HepG2 (cell line): ENCODE measurements at regions not wholly inside any gene's neighbourhood (a gene's known extent, or its start where the extent isn't known, plus 50 kb on each side); places are given as distances from the start of the nearest gene placed in this dataset.

Experiments used
- ATAC-seq: fragments of 200-7000 bp; cut with Tn5 transposase; 3 replicates; pipeline ENCODE4 v1.9.1; 2020; ENCODE audit warnings: mild to moderate bottlenecking, moderate library complexity
- BruUV-seq: library from RNA; stranded (reverse); fragments of 400-500 nt; replicated peaks from 2 replicates; lab custom pipeline; 2021; lab: Mats Ljungman, UMichigan
- CTCF ChIA-PET: fragments of 300-600 bp; formaldehyde crosslinking; extraction: SDS; loops from one replicate; lab custom pipeline; 2021; ENCODE audit warnings: low total read pairs, inconsistent platforms, low intra/inter-chr PET ratio; lab: Yijun Ruan, JAX
- POLR2A ChIA-PET: fragments of 350-600 bp; sonication (Branson Sonifier 250); formaldehyde crosslinking; loops from one replicate; lab custom pipeline; 2020; ENCODE audit warnings: antibody characterized with exemption, inconsistent platforms; lab: Yijun Ruan, JAX
- DNase-seq: peaks from one replicate; pipeline ENCODE4 v3.0.0-alpha.2; 2015; ENCODE audit warnings: low spot score
- FAIRE-seq: peaks from 3 replicates; lab custom pipeline; 2011; peaks lifted over from hg19 to GRCh38; lab: Jason Lieb, UNC
- H2AFZ ChIP-seq: one replicate; pipeline ENCODE4 v1.6.1; 2011; ENCODE audit warnings: low read length, inconsistent platforms
- H3K27ac ChIP-seq: fragments of 300-600 bp; 3 replicates; pipeline ENCODE4 v1.8.0; 2011; ENCODE audit warnings: mixed run types, mild to moderate bottlenecking, mixed read lengths, low read length, inconsistent platforms; ENCODE audit not compliant: insufficient read depth; ENCODE audit errors: extremely low read length
- H3K27me3 ChIP-seq, 2 experiments: fragments of 200-600 bp in 1 of 2; 2 replicates in 1 of 2; 3 replicates in 1 of 2; pipeline versions ENCODE4 v1.6.0 to v1.8.0; 2011; ENCODE audit warnings: low read length in 2 of 2, mild to moderate bottlenecking in 2 of 2, moderate library complexity in 2 of 2, inconsistent platforms in 1 of 2; ENCODE audit not compliant: insufficient read depth in 2 of 2, control insufficient read depth in 1 of 2
- H3K36me3 ChIP-seq, 2 experiments: fragments of 200-600 bp in 1 of 2; replicated peaks in 1 of 2; 2 replicates in 1 of 2; 3 replicates in 1 of 2; pipeline versions ENCODE4 v1.5.1 to v1.8.0; 2011; ENCODE audit warnings: low read length in 2 of 2, inconsistent platforms in 1 of 2; ENCODE audit not compliant: insufficient read depth in 2 of 2, control insufficient read depth in 1 of 2
- H3K4me1 ChIP-seq: 2 replicates; pipeline ENCODE4 v1.5.1; 2012; ENCODE audit warnings: low read length, inconsistent platforms; ENCODE audit not compliant: insufficient read depth
- H3K4me2 ChIP-seq: 2 replicates; pipeline ENCODE4 v1.6.0; 2011; ENCODE audit warnings: low read depth, low read length, inconsistent platforms
- H3K4me3 ChIP-seq, 3 experiments: fragments of 200-600 bp in 1 of 3; sonication (generic), shearing (Covaris generic) in 1 of 3; replicated peaks in 1 of 3; 2 replicates each; pipeline ENCODE4 v1.5.1; 2011 to 2016; ENCODE audit warnings: low read length in 3 of 3, inconsistent platforms in 2 of 3, low read depth in 2 of 3, mild to moderate bottlenecking in 2 of 3, control low read depth in 1 of 3, mixed read lengths in 1 of 3; ENCODE audit not compliant: insufficient read depth in 1 of 3
- H3K79me2 ChIP-seq: one replicate; pipeline ENCODE4 v1.6.1; 2011; ENCODE audit warnings: low read length, inconsistent platforms; ENCODE audit not compliant: insufficient read depth
- H3K9ac ChIP-seq: 2 replicates; pipeline ENCODE4 v1.6.0; 2011; ENCODE audit warnings: mild to moderate bottlenecking, low read depth, low read length, inconsistent platforms; ENCODE audit not compliant: insufficient read depth
- H3K9me3 ChIP-seq: 2 replicates; pipeline ENCODE4 v1.5.1; 2012; ENCODE audit warnings: mild to moderate bottlenecking, low read length
- H4K20me1 ChIP-seq: 2 replicates; pipeline ENCODE4 v1.6.0; 2011; ENCODE audit warnings: inconsistent platforms, mild to moderate bottlenecking, low read length, moderate library complexity; ENCODE audit not compliant: insufficient read depth
- FOSL1 ChIP-seq: sonication (generic); formaldehyde crosslinking; IDR thresholded peaks from 2 replicates; pipeline ENCODE4 v1.9.0; 2021; ENCODE audit warnings: missing genetic modification reagents, borderline replicate concordance
- HNRNPH1 ChIP-seq: fragments of 200-400 bp; formaldehyde crosslinking; optimal IDR thresholded peaks from 2 replicates; pipeline ENCODE3; 2017; ENCODE audit warnings: mild to moderate bottlenecking, low read depth, low read length
- KDM6A ChIP-seq: IDR thresholded peaks from 2 replicates; pipeline ENCODE4 v1.6.1; 2016; ENCODE audit warnings: low read depth
- PLRG1 ChIP-seq: fragments of 450-650 bp; conservative IDR thresholded peaks from 2 replicates; pipeline ENCODE4 v1.6.1; 2016
- RBFOX2 ChIP-seq: fragments of 200-400 bp; formaldehyde crosslinking; IDR thresholded peaks from 2 replicates; pipeline ENCODE4 v1.6.1; 2017; ENCODE audit warnings: low read depth, mild to moderate bottlenecking, low read length
- RFXANK ChIP-seq: IDR thresholded peaks from 2 replicates; pipeline ENCODE4 v1.6.1; 2016
- WIZ ChIP-seq: sonication (generic); formaldehyde crosslinking; IDR thresholded peaks from 2 replicates; pipeline ENCODE4 v1.5.1; 2020; ENCODE audit warnings: mild to moderate bottlenecking, missing genetic modification reagents
- ZBTB34 ChIP-seq: sonication (generic); formaldehyde crosslinking; IDR thresholded peaks from 2 replicates; pipeline ENCODE4 v1.8.0; 2022; ENCODE audit warnings: mild to moderate bottlenecking, missing genetic modification reagents
- ZNF33A ChIP-seq: sonication (generic); formaldehyde crosslinking; IDR thresholded peaks from 2 replicates; pipeline ENCODE4 v1.5.1; 2020; ENCODE audit warnings: missing genetic modification reagents, mild to moderate bottlenecking, moderate library complexity, borderline replicate concordance
- ZNF574 ChIP-seq: sonication (generic); formaldehyde crosslinking; IDR thresholded peaks from 2 replicates; pipeline ENCODE4 v1.4.0; 2020; ENCODE audit warnings: missing genetic modification reagents
- WGBS: methylation state at CpG from one replicate; pipeline ENCODE4 v1.1.6; 2017; ENCODE audit warnings: low lambda C conversion rate; 5-methylcytosine and 5-hydroxymethylcytosine counted together
- in situ Hi-C: cut with HindIII; loops from 2 replicates; pipeline ENCODE4 v1.10.0; 2017; ENCODE audit warnings: low pct_unique_long_range_greater_than_20kb; ENCODE audit not compliant: extremely low pct_ligation_motif_present
- intact Hi-C: fragments of 100-400 bp; cut with micrococcal nuclease; formaldehyde crosslinking; loops from one replicate; pipeline ENCODE4 v1.10.0; 2022; ENCODE audit not compliant: unreplicated experiment
- TF ChIP-seq, protein P1 (sequence below): sonication (generic); formaldehyde crosslinking; IDR thresholded peaks from 2 replicates; pipeline ENCODE4 v1.8.1; 2022; ENCODE audit warnings: mild to moderate bottlenecking, missing genetic modification reagents

DNA sequence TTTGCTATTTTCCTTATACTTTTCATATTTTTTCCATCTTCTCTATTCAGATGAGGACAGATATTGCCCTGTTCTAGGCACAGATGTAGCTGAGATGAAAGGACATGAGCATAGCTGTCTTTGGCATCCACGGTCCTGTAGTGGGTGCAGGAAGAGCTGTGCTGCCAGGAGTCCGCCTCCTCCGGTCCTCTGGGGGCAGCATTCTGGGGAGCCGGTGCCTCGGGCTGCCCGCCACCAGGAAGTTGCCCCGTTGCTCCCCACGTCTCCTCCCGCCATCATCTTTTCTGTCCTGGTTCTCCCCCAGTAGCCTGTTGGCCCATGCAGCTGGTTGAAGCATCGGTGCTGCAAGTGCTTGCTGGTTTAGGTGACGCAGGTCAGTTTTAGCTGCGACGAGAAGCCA lies 170.0 kb upstream of the IRX4 start:
- Histone ChIP-seq H4K20me1 (no peaks in the 10 kb centered on the region), H3K79me2 (no peaks in the 10 kb centered on the region), H3K27ac (no peak overlapping the region), H3K4me2 (no peak overlapping the region), H3K4me3 (no peak overlapping the region), H3K9me3 (no peaks in the 10 kb centered on the region), H3K4me1 (no peaks in the 10 kb centered on the region), H3K9ac (no peak overlapping the region), H2AFZ (no peak overlapping the region), H3K36me3 (no peaks in the 10 kb centered on the region), H3K27me3 (peaks cover 2 to 35% of the 10 kb centered on the region in 2 experiments; a peak in 2 of 5 replicates)
- BruUV-seq = no TSS peak
- in situ Hi-C loops (no loop called here), intact Hi-C loops (no loop called here)
- ATAC-seq (no peak), DNase-seq (no peak), FAIRE-seq (no peak)
- POLR2A ChIA-PET = no interaction called here
- WGBS = 31% methylated on average over 10 of the region's 13 CpGs
- TF ChIP-seq ZNF574 (CRISPR knock-in tag) (peak; percentile 73), WIZ (CRISPR knock-in tag) (no peak)
- CTCF ChIA-PET = no interaction called here

DNA sequence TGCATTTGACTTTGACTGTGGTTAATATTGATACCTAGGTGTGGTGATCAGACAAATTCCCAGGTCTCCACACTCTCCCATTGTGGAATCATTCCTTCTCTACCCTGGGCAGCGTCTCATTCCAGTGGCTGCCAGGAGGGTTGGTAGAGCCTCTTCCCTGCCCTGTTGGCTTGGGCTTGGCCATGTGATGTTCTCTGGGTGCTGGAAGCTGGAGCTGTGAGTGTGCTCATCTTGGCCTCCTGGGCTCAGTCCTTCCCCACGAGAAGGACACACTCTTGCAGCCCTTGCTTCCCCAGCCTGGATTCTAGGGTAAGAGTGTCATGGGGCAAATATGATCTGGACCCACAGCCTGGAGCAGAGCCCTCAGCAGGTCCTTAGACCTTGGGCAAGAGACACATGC lies 167.2 kb upstream of the IRX4 start:
- intact Hi-C loops (no loop called here), in situ Hi-C loops (no loop called here)
- peaks cover 2 to 35% of the 10 kb centered on the region in 2 experiments; a peak in 2 of 5 replicates for H3K27me3 ChIP-seq
- no peak for DNase-seq
- no peak for ATAC-seq
- H3K79me2 ChIP-seq = no peaks in the 10 kb centered on the region
- H4K20me1 ChIP-seq = no peaks in the 10 kb centered on the region
- no peaks in the 10 kb centered on the region for H3K4me1 ChIP-seq
- POLR2A ChIA-PET = no interaction called here
- no peak for FAIRE-seq
- BruUV-seq = no TSS peak
- WGBS = 0% methylated on average over 2 of the region's 2 CpGs
- no peak overlapping the region for H2AFZ ChIP-seq
- no peak for TF ChIP-seq RFXANK (CRISPR knock-in tag)
- TF ChIP-seq ZBTB34 = no peak
- TF ChIP-seq, protein P1, sequence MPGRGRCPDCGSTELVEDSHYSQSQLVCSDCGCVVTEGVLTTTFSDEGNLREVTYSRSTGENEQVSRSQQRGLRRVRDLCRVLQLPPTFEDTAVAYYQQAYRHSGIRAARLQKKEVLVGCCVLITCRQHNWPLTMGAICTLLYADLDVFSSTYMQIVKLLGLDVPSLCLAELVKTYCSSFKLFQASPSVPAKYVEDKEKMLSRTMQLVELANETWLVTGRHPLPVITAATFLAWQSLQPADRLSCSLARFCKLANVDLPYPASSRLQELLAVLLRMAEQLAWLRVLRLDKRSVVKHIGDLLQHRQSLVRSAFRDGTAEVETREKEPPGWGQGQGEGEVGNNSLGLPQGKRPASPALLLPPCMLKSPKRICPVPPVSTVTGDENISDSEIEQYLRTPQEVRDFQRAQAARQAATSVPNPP (CRISPR knock-in tag) = no peak
- no peak for TF ChIP-seq PLRG1
- TF ChIP-seq HNRNPH1 = no peak
- TF ChIP-seq FOSL1 (CRISPR knock-in tag) = no peak
- no peak for TF ChIP-seq KDM6A (CRISPR knock-in tag)
- TF ChIP-seq RBFOX2 = no peak
- TF ChIP-seq ZNF33A (CRISPR knock-in tag) = no peak
- H3K4me2 ChIP-seq = no peak overlapping the region
- H3K9ac ChIP-seq = no peak overlapping the region
- H3K27ac ChIP-seq = no peak overlapping the region
- no peak overlapping the region for H3K4me3 ChIP-seq
- no peaks in the 10 kb centered on the region for H3K36me3 ChIP-seq
- H3K9me3 ChIP-seq = no peaks in the 10 kb centered on the region
- CTCF ChIA-PET = no interaction called here
